ENCODE measurements at regions not wholly inside any gene's neighbourhood (a gene's known extent, or its start where the extent isn't known, plus 50 kb on each side); places are given as distances from the start of the nearest gene placed in this dataset.

DNA sequence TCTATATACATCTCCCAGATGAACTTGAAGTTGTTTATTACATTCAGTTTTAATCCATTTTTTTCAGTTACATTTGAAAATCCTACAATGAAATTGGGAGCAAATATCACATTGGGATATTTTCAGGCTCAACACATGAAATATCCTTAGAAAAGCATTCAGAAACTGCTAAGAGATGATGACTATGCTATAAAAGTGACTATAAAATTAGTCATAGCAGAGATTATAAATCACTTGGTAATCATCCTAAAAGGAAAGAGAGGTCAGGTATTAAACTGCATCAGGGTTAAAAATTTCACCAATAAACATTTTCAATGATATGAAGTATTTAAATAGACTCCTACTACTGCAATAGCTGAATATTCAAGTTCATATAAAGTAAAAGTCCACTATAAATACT, 987.7 kb downstream of the GRIK2 start:
- TF ChIP-seq, protein P1, sequence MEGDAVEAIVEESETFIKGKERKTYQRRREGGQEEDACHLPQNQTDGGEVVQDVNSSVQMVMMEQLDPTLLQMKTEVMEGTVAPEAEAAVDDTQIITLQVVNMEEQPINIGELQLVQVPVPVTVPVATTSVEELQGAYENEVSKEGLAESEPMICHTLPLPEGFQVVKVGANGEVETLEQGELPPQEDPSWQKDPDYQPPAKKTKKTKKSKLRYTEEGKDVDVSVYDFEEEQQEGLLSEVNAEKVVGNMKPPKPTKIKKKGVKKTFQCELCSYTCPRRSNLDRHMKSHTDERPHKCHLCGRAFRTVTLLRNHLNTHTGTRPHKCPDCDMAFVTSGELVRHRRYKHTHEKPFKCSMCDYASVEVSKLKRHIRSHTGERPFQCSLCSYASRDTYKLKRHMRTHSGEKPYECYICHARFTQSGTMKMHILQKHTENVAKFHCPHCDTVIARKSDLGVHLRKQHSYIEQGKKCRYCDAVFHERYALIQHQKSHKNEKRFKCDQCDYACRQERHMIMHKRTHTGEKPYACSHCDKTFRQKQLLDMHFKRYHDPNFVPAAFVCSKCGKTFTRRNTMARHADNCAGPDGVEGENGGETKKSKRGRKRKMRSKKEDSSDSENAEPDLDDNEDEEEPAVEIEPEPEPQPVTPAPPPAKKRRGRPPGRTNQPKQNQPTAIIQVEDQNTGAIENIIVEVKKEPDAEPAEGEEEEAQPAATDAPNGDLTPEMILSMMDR (conservative IDR thresholded peaks at IDR 0.05 in 1 of 2, IDR thresholded peaks at IDR 0.05 in 1 of 2; ENCODE audit: extremely low read depth in 1 of 2, insufficient read depth in 1 of 2, low read depth in 1 of 2, low read length in 2 of 2), result no peak
- TF ChIP-seq EZH2 (IDR thresholded peaks at IDR 0.05; ENCODE audit: borderline replicate concordance, low read length), result no peak
